Spleen (tissue), 7 donors: ENCODE measurements at regions not wholly inside any gene's neighbourhood (a gene's known extent, or its start where the extent isn't known, plus 50 kb on each side); places are given as distances from the start of the nearest gene placed in this dataset.

Source experiments
- CTCF ChIP-seq, 11 experiments: fragments of 200-600 bp in 7 of 11; fragments of 450-650 bp in 4 of 11; sonication (generic) in 4 of 11; IDR thresholded peaks in 8 of 11; conservative IDR thresholded peaks in 3 of 11; 1 replicate in 7 of 11; 2 replicates in 4 of 11; pipeline versions ENCODE4 v1.4.0 to v1.8.0; 2016 to 2021; ENCODE audit warnings: antibody characterized with exemption in 11 of 11, inconsistent platforms in 4 of 11, mild to moderate bottlenecking in 1 of 11
- POLR2A ChIP-seq, 3 donors: fragments of 450-650 bp; IDR thresholded peaks; one replicate each; pipeline ENCODE4 v1.5.1; 2017; ENCODE audit warnings: antibody characterized with exemption in 3 of 3, mild to moderate bottlenecking in 1 of 3
- donor health status: DM: no; HTN: no; CAD: no; lungs with moderate emphysema.
- donor health status: DM: no; HTN: no; CAD: no.
- donor health status: DM: no; HTN: no; CAD: no.

- TF ChIP-seq CTCF (IDR thresholded peaks at IDR 0.05 in 8 of 11, conservative IDR thresholded peaks at IDR 0.05 in 3 of 11) (no peak), POLR2A (IDR thresholded peaks at IDR 0.05) (no peak)
These were observed 73.4 kb upstream of the NR4A3 start for GRCh38 chr9:99748266-99748665.
